ENCODE measurements at regions not wholly inside any gene's neighbourhood (a gene's known extent, or its start where the extent isn't known, plus 50 kb on each side); places are given as distances from the start of the nearest gene placed in this dataset.

DNA sequence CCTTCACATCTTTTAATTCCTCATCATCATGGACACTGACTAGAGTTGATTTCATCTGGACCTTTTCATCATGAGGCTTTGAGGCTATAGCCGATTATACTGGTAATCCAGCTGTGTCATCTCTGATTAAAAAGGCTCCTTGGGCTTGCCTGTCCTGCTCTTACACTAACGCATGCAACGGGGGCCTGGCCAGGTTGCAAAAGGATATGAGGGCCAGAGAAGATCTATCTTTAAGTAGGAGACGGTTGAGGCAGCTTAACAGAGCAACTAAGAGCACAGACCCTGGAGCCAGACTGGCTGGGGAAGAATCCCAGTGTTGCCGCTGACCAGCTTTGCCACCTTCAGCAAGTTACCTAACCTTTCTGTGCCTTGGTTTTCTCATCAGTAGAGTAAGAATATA lies 211.5 kb downstream of the PTEN start:
- TF ChIP-seq CTCF (IDR thresholded peaks at IDR 0.05): no peak
- TF ChIP-seq ZFX (IDR thresholded peaks at IDR 0.05; ENCODE audit: borderline replicate concordance): no peak

Measured in 22Rv1 (cell line).